Lower leg skin (tissue), 4 donors: ENCODE measurements at regions not wholly inside any gene's neighbourhood (a gene's known extent, or its start where the extent isn't known, plus 50 kb on each side); places are given as distances from the start of the nearest gene placed in this dataset.
A peak's percentile ranks its signal among the peaks of the same experiment; 100 is the strongest.

Experiments
- DNase-seq, 2 donors: peaks; one replicate each; pipeline ENCODE4 v3.0.0-alpha.2; 2019; ENCODE audit warnings: low spot score in 2 of 2
- H3K4me3 ChIP-seq: fragments of 200-600 bp; sonication (generic); 2 replicates; pipeline ENCODE4 v1.5.1; 2017; ENCODE audit warnings: mild to moderate bottlenecking, low read depth; ENCODE audit not compliant: poor library complexity, severe bottlenecking
- POLR2A ChIP-seq, 2 donors: fragments of 450-650 bp; IDR thresholded peaks; one replicate each; pipeline ENCODE4 v1.6.1; 2016 to 2017; ENCODE audit warnings: antibody characterized with exemption in 2 of 2, mild to moderate bottlenecking in 1 of 2, moderate library complexity in 1 of 2
- WGBS, 2 donors: methylation state at CpG; one replicate each; pipeline ENCODE4 v1.1.5; 2018; 5-methylcytosine and 5-hydroxymethylcytosine counted together
- intact Hi-C: fragments of 100-400 bp; cut with DNase I; formaldehyde crosslinking; loops from one replicate; pipeline ENCODE4 v1.15.0; 2023; ENCODE audit warnings: low total_unique reads
- TF ChIP-seq, protein P1 (sequence below), 3 donors: fragments of 450-650 bp; IDR thresholded peaks; one replicate each; pipeline ENCODE4 v1.5.1; 2016; ENCODE audit warnings: antibody characterized with exemption in 3 of 3, mild to moderate bottlenecking in 3 of 3, moderate library complexity in 2 of 3

DNA sequence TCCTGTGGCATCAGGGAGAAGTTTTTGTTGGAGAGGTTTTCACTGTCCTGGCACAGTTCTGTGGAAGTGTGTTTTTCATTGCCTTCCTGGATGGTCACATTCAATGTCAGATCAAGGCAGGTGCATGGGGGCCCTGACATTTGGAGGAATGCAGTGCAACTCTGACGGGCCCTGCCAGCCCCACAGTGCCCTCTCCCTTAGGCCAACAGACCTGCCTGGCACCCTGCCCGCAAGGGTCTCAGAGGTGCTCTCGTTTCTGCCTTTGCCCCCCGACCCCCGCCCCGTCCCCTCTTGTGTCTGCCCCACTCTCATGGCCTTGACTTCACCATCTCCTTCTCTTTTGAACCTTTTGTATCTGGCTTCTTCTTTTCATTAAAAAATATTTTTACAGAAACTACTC, 257.2 kb upstream of the HDAC4 start:
- DNase-seq = peak in 1 of 2 donors; percentile 68
- WGBS, 2 donors = 85 to 86% methylated on average over 6 of the region's 6 CpGs
- no peak overlapping the region for H3K4me3 ChIP-seq
- TF ChIP-seq, protein P1, sequence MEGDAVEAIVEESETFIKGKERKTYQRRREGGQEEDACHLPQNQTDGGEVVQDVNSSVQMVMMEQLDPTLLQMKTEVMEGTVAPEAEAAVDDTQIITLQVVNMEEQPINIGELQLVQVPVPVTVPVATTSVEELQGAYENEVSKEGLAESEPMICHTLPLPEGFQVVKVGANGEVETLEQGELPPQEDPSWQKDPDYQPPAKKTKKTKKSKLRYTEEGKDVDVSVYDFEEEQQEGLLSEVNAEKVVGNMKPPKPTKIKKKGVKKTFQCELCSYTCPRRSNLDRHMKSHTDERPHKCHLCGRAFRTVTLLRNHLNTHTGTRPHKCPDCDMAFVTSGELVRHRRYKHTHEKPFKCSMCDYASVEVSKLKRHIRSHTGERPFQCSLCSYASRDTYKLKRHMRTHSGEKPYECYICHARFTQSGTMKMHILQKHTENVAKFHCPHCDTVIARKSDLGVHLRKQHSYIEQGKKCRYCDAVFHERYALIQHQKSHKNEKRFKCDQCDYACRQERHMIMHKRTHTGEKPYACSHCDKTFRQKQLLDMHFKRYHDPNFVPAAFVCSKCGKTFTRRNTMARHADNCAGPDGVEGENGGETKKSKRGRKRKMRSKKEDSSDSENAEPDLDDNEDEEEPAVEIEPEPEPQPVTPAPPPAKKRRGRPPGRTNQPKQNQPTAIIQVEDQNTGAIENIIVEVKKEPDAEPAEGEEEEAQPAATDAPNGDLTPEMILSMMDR (IDR thresholded peaks at IDR 0.05) = no peak
- no peak for TF ChIP-seq POLR2A (IDR thresholded peaks at IDR 0.05)
- intact Hi-C loops = no loop called here

DNA sequence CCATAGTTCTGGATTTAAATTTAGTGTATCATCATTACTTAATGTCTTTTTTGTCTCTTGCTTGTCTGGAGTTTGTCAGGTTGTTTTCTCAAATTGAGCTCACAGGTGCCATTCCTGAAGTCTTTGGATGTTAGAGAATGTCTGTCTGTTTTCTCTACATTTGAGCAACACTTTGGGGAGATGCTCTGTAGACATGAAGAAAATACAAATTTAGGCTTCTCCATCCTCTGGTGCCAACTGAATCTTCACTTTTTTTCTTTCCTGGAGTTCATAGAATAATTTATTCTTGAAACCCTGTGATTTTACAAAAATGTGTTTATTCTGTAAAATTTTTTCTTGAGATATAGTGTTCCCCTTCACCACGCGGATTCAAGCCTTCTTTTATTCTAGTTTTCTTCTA, 256.4 kb upstream of the HDAC4 start:
- intact Hi-C loops = no loop called here
- no peak for DNase-seq
- 94 to 95% methylated on average over 2 of the region's 2 CpGs for WGBS, 2 donors
- H3K4me3 ChIP-seq = no peak overlapping the region
- no peak for TF ChIP-seq POLR2A (IDR thresholded peaks at IDR 0.05)
- TF ChIP-seq, protein P1 (IDR thresholded peaks at IDR 0.05) = no peak

DNA sequence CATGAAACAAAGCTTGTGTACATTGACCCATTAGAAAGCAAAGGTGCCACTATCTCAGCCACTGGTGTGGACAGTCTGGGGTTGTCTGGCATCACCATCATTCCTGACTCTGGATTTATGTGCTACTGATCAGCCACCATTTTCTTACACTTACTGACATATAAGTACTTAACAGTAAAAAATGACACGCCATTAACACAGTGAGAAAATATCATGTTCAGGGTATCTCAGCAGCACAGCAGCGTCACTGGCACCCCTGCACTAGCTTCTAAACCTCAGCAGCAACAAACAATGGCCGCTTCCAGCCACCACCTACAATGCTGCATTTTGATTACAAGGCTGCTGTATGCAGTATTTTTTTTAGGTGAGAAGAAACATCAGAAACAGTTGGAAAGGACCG, 253.4 kb upstream of the HDAC4 start:
- 86% methylated on average over 4 of the region's 4 CpGs for WGBS, 2 donors
- intact Hi-C loops = no loop called here
- DNase-seq = peak in 1 of 2 donors; percentile 25
- no peak for TF ChIP-seq POLR2A (IDR thresholded peaks at IDR 0.05)
- H3K4me3 ChIP-seq = no peak overlapping the region

DNA sequence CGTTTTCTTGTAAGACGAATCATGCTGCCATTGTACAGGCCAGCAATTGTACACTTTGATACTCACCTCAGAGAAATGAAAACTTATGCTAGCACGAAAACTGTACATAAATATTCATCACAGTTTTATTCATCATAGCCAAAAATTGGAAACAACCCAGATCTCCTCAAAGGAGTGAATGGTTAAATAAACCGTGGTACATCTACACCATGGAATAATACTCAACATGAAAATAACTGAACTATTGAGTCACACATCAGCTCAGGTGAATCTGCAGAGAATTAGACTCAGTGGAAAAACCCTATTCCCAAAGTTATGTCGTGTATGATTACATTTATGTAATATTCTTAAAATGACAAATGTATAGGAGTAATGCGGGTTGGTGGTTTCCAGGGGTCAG, 251.0 kb upstream of the HDAC4 start:
- intact Hi-C loops = no loop called here
- TF ChIP-seq POLR2A (IDR thresholded peaks at IDR 0.05) = no peak
- TF ChIP-seq, protein P1 (IDR thresholded peaks at IDR 0.05) = no peak
- 81 to 83% methylated on average over 6 of the region's 6 CpGs for WGBS, 2 donors
- no peak for DNase-seq
- H3K4me3 ChIP-seq = no peak overlapping the region

DNA sequence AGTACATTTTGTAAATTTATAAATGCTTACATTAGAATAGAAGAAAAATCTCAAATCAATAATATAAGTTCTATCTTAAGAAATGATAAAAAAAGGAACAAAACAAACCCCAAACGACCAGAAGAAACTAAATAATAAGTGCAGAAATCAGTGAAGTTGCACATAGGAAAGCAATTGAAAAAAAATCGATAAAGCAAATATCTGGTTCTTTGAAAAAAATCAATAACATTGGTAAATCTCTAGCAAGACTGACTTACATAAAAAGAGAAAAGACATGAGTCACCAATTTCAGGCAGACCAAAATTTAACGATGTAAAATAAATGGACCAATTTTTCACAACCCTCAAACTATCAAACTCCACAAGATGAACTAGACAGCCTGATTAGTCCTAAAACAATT, 249.9 kb upstream of the HDAC4 start:
- intact Hi-C loops = no loop called here
- 75 to 82% methylated on average over 3 of the region's 3 CpGs for whole genome bisulfite sequencing, 2 donors
- DNase-seq = no peak
- no peak for TF ChIP-seq POLR2A (IDR thresholded peaks at IDR 0.05)
- TF ChIP-seq, protein P1 (IDR thresholded peaks at IDR 0.05) = no peak
- no peak overlapping the region for H3K4me3 ChIP-seq

DNA sequence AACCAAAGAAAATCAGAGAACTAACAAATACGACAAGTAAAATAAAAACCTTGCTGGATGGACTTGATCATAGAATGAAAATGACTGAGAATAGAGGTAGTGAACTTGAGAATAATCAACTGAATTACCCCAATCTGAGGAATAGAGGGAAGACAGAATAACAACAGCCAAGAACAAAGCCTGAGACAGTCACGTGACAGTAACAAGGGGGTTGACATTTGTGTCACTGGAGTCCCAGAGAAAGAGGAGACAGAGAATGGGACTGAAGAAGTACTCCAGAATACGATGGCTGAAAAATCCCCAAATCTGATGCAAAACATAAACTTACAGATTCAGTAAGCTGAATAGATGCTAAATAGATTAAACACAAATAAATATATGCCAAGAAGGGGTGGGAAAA, 248.5 kb upstream of the HDAC4 start:
- TF ChIP-seq POLR2A (IDR thresholded peaks at IDR 0.05) = no peak
- TF ChIP-seq, protein P1 (IDR thresholded peaks at IDR 0.05) = no peak
- H3K4me3 ChIP-seq = no peak overlapping the region
- no peak for DNase-seq
- intact Hi-C loops = no loop called here
- 91 to 95% methylated on average over 3 of the region's 3 CpGs for WGBS, 2 donors
